H1 (cell line): ENCODE measurements at regions not wholly inside any gene's neighbourhood (a gene's known extent, or its start where the extent isn't known, plus 50 kb on each side); places are given as distances from the start of the nearest gene placed in this dataset.

ENCODE experiments used
- CBX8 ChIP-seq: fragments of 300-800, 300-1000 bp; sonication (generic); IDR thresholded peaks from 2 replicates; pipeline ENCODE4 v1.7.1; 2016; ENCODE audit warnings: low read depth, low read length, borderline replicate concordance
- CREB1 ChIP-seq: IDR thresholded peaks from 2 replicates; pipeline ENCODE4 v1.6.1; 2012; ENCODE audit warnings: inconsistent platforms
- CTCF ChIP-seq, 3 experiments: IDR thresholded peaks; 1 replicate in 2 of 3; 2 replicates in 1 of 3; pipeline versions ENCODE4 v1.5.1 to v1.6.1; 2011; ENCODE audit warnings: low read length in 3 of 3, mild to moderate bottlenecking in 3 of 3, inconsistent platforms in 2 of 3, low read depth in 1 of 3, moderate library complexity in 1 of 3; ENCODE audit not compliant: insufficient read depth in 1 of 3; ENCODE audit errors: control extremely low read depth in 1 of 3
- E2F6 ChIP-seq: IDR thresholded peaks from 2 replicates; pipeline ENCODE4 v1.6.1; 2012; ENCODE audit warnings: inconsistent platforms
- EP300 ChIP-seq, 2 experiments: IDR thresholded peaks; 1 replicate in 1 of 2; 2 replicates in 1 of 2; pipeline ENCODE4 v1.6.1; 2011 to 2012; ENCODE audit warnings: low read depth in 2 of 2, low read length in 2 of 2, mild to moderate bottlenecking in 2 of 2, borderline replicate concordance in 1 of 2, inconsistent platforms in 1 of 2, moderate library complexity in 1 of 2
- EZH2 ChIP-seq: fragments of 200-600 bp; sonication (generic); IDR thresholded peaks from 2 replicates; pipeline ENCODE4 v1.7.1; 2012; ENCODE audit warnings: low read depth, mild to moderate bottlenecking, moderate library complexity, low read length, inconsistent platforms; ENCODE audit not compliant: severe bottlenecking
- HDAC2 ChIP-seq, 2 experiments: fragments of 300-600 bp in 1 of 2; sonication (generic) in 1 of 2; IDR thresholded peaks; 2 replicates each; pipeline ENCODE4 v1.6.1; 2011 to 2012; ENCODE audit warnings: low read depth in 2 of 2, low read length in 2 of 2, mild to moderate bottlenecking in 2 of 2, moderate library complexity in 2 of 2, borderline replicate concordance in 1 of 2, inconsistent platforms in 1 of 2
- HDAC6 ChIP-seq: IDR thresholded peaks from one replicate; pipeline ENCODE4 v1.7.1; 2012; ENCODE audit warnings: low read depth, mild to moderate bottlenecking, inconsistent platforms, low read length, moderate library complexity
- POLR2A ChIP-seq, 2 experiments: IDR thresholded peaks; 1 replicate in 1 of 2; 2 replicates in 1 of 2; pipeline ENCODE4 v1.6.1; 2011; ENCODE audit warnings: low read depth in 2 of 2, low read length in 2 of 2, mild to moderate bottlenecking in 2 of 2; ENCODE audit errors: control extremely low read depth in 1 of 2
- SIN3A ChIP-seq, 2 experiments: IDR thresholded peaks in 1 of 2; conservative IDR thresholded peaks in 1 of 2; 2 replicates each; pipeline ENCODE4 v1.6.1; 2011 to 2012; ENCODE audit warnings: low read length in 2 of 2, improper control_type of control experiment in 1 of 2, low read depth in 1 of 2, mild to moderate bottlenecking in 1 of 2
- SRF ChIP-seq: IDR thresholded peaks from 2 replicates; pipeline ENCODE4 v1.6.1; 2011; ENCODE audit warnings: mild to moderate bottlenecking, low read depth, low read length, moderate library complexity
- TBP ChIP-seq: IDR thresholded peaks from 2 replicates; pipeline ENCODE4 v1.6.1; 2011; ENCODE audit warnings: low read depth, low read length, improper control_type of control experiment
- USF2 ChIP-seq: IDR thresholded peaks from 2 replicates; pipeline ENCODE4 v1.6.1; 2011; ENCODE audit warnings: low read length, improper control_type of control experiment
- YY1 ChIP-seq: IDR thresholded peaks from 2 replicates; pipeline ENCODE4 v1.6.1; 2011; ENCODE audit warnings: low read depth, mild to moderate bottlenecking, low read length

- TF ChIP-seq EP300 (IDR thresholded peaks at IDR 0.05; ENCODE audit: borderline replicate concordance in 1 of 2, low read depth in 2 of 2, low read length in 2 of 2) (no peak), YY1 (no peak), HDAC6 (no peak), CREB1 (no peak), POLR2A (IDR thresholded peaks at IDR 0.05; ENCODE audit: control extremely low read depth in 1 of 2, low read depth in 2 of 2, low read length in 2 of 2) (no peak), CBX8 (no peak), USF2 (no peak), CTCF (IDR thresholded peaks at IDR 0.05; ENCODE audit: control extremely low read depth in 1 of 3, insufficient read depth in 1 of 3, low read depth in 1 of 3, low read length in 3 of 3) (no peak), E2F6 (no peak), EZH2 (no peak), SRF (no peak), TBP (no peak), HDAC2 (IDR thresholded peaks at IDR 0.05; ENCODE audit: borderline replicate concordance in 1 of 2, low read depth in 2 of 2, low read length in 2 of 2) (no peak), SIN3A (conservative IDR thresholded peaks at IDR 0.05 in 1 of 2, IDR thresholded peaks at IDR 0.05 in 1 of 2; ENCODE audit: low read depth in 1 of 2, low read length in 2 of 2) (no peak)
Observed at GRCh38 chr9:78097541-78097940, 65.9 kb upstream of the GNAQ start.
